Uterus (tissue), 2 donors: ENCODE measurements at regions not wholly inside any gene's neighbourhood (a gene's known extent, or its start where the extent isn't known, plus 50 kb on each side); places are given as distances from the start of the nearest gene placed in this dataset.

Experiments used
- POLR2A ChIP-seq, 2 donors: fragments of 450-650 bp; IDR thresholded peaks; one replicate each; pipeline ENCODE4 v1.6.1; 2016; ENCODE audit warnings: antibody characterized with exemption in 2 of 2, mild to moderate bottlenecking in 1 of 2, moderate library complexity in 1 of 2
- TF ChIP-seq, protein P1 (sequence below), 4 experiments: fragments of 200-600 bp in 2 of 4; fragments of 450-650 bp in 2 of 4; sonication (generic) in 2 of 4; IDR thresholded peaks; one replicate each; pipeline ENCODE4 v1.5.1; 2016 to 2019; ENCODE audit warnings: antibody characterized with exemption in 4 of 4, mild to moderate bottlenecking in 2 of 4, moderate library complexity in 1 of 4

- no peak for TF ChIP-seq POLR2A (IDR thresholded peaks at IDR 0.05)
- TF ChIP-seq, protein P1, sequence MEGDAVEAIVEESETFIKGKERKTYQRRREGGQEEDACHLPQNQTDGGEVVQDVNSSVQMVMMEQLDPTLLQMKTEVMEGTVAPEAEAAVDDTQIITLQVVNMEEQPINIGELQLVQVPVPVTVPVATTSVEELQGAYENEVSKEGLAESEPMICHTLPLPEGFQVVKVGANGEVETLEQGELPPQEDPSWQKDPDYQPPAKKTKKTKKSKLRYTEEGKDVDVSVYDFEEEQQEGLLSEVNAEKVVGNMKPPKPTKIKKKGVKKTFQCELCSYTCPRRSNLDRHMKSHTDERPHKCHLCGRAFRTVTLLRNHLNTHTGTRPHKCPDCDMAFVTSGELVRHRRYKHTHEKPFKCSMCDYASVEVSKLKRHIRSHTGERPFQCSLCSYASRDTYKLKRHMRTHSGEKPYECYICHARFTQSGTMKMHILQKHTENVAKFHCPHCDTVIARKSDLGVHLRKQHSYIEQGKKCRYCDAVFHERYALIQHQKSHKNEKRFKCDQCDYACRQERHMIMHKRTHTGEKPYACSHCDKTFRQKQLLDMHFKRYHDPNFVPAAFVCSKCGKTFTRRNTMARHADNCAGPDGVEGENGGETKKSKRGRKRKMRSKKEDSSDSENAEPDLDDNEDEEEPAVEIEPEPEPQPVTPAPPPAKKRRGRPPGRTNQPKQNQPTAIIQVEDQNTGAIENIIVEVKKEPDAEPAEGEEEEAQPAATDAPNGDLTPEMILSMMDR (IDR thresholded peaks at IDR 0.05), result no peak
These were observed 1169.3 kb upstream of the DDX18 start for GRCh38 chr2:116645155-116645554.
